Lung (tissue), 11 donors: ENCODE measurements at regions not wholly inside any gene's neighbourhood (a gene's known extent, or its start where the extent isn't known, plus 50 kb on each side); places are given as distances from the start of the nearest gene placed in this dataset.

Source experiments
- ATAC-seq: fragments of 200-7000 bp; cut with Tn5 transposase; one replicate; pipeline ENCODE4 v1.9.1; 2020; ENCODE audit warnings: moderate number of reproducible peaks; ENCODE audit not compliant: insufficient read depth, low FRiP score
- DNase-seq, 3 donors: peaks; one replicate each; pipeline ENCODE4 v3.0.0-alpha.2; 2013 to 2017
- H3K27ac ChIP-seq, 2 donors: one replicate each; pipeline ENCODE4 v1.5.1; 2013; ENCODE audit warnings: mild to moderate bottlenecking in 2 of 2, moderate library complexity in 2 of 2, control low read depth in 1 of 2, inconsistent platforms in 1 of 2, low read depth in 1 of 2, low read length in 1 of 2
- H3K27me3 ChIP-seq, 3 donors: one replicate each; pipeline ENCODE4 v1.5.1; 2013; ENCODE audit warnings: low read length in 2 of 3; ENCODE audit not compliant: control insufficient read depth in 3 of 3, insufficient read depth in 3 of 3
- H3K36me3 ChIP-seq, 4 donors: one replicate each; pipeline ENCODE4 v1.5.1; 2013; ENCODE audit warnings: low read length in 4 of 4, mild to moderate bottlenecking in 1 of 4, moderate library complexity in 1 of 4; ENCODE audit not compliant: control insufficient read depth in 4 of 4, insufficient read depth in 4 of 4
- H3K4me1 ChIP-seq, 5 donors: one replicate each; pipeline ENCODE4 v1.5.1; 2013; ENCODE audit warnings: low read length in 5 of 5, mild to moderate bottlenecking in 2 of 5, moderate library complexity in 1 of 5; ENCODE audit not compliant: control insufficient read depth in 5 of 5, insufficient read depth in 5 of 5
- H3K4me3 ChIP-seq: one replicate; pipeline ENCODE4 v1.5.1; 2013; ENCODE audit warnings: mild to moderate bottlenecking, control low read depth, moderate library complexity
- H3K9ac ChIP-seq, 2 donors: one replicate each; pipeline ENCODE4 v1.5.1; 2013; ENCODE audit warnings: low read length in 2 of 2, control low read depth in 1 of 2; ENCODE audit not compliant: insufficient read depth in 1 of 2
- H3K9me3 ChIP-seq, 4 donors: one replicate each; pipeline ENCODE4 v1.5.1; 2013; ENCODE audit warnings: low read length in 3 of 4, mild to moderate bottlenecking in 1 of 4, moderate library complexity in 1 of 4; ENCODE audit not compliant: control insufficient read depth in 4 of 4, insufficient read depth in 3 of 4
- WGBS, 2 donors: extraction: QIAGEN DNeasy Blood & Tissue Kit; methylation state at CpG; one replicate each; pipeline ENCODE4 v1.1.7; 2013; 5-methylcytosine and 5-hydroxymethylcytosine counted together
- TF ChIP-seq, protein P1 (sequence below): IDR thresholded peaks from 2 replicates; pipeline ENCODE4 v1.5.1; 2012; ENCODE audit warnings: mild to moderate bottlenecking; ENCODE audit errors: control extremely low read depth, extremely low read depth
- donor health status: control.
- donor health status: control.
- donor health status: Bipolar disorder and iron deficiency.
- donor health status: healthy.
- donor health status: DM: yes; HTN: yes; CAD: no.

- ATAC-seq = no peak
These were observed 868.9 kb upstream of the AUTS2 start for GRCh38 chr7:68729371-68729770.

GRCh38 chr7:68730194-68730593, 868.1 kb upstream of the AUTS2 start:
- peaks cover 0 to 5% (median 0%) of the 10 kb centered on the region in 5 donors for H3K4me1 ChIP-seq
- no peak for DNase-seq
- peaks cover 0 to 6% (median 0%) of the 10 kb centered on the region in 4 donors for H3K9me3 ChIP-seq
- no peaks in the 10 kb centered on the region for H3K36me3 ChIP-seq
- peaks cover 0 to 3% (median 0%) of the 10 kb centered on the region in 3 donors for H3K27me3 ChIP-seq
- no peak for ATAC-seq
- no peak overlapping the region for H3K9ac ChIP-seq
- H3K4me3 ChIP-seq = no peak overlapping the region
- 68 to 77% methylated on average over 2 of the region's 2 CpGs for WGBS, 2 donors
- TF ChIP-seq, protein P1, sequence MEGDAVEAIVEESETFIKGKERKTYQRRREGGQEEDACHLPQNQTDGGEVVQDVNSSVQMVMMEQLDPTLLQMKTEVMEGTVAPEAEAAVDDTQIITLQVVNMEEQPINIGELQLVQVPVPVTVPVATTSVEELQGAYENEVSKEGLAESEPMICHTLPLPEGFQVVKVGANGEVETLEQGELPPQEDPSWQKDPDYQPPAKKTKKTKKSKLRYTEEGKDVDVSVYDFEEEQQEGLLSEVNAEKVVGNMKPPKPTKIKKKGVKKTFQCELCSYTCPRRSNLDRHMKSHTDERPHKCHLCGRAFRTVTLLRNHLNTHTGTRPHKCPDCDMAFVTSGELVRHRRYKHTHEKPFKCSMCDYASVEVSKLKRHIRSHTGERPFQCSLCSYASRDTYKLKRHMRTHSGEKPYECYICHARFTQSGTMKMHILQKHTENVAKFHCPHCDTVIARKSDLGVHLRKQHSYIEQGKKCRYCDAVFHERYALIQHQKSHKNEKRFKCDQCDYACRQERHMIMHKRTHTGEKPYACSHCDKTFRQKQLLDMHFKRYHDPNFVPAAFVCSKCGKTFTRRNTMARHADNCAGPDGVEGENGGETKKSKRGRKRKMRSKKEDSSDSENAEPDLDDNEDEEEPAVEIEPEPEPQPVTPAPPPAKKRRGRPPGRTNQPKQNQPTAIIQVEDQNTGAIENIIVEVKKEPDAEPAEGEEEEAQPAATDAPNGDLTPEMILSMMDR = no peak
- no peak overlapping the region for H3K27ac ChIP-seq

More at GRCh38 chr7:68729371-68729770, 868.9 kb upstream of the AUTS2 start:
- Histone ChIP-seq H3K4me1 (peaks cover 0 to 5% (median 0%) of the 10 kb centered on the region in 5 donors), H3K4me3 (no peak overlapping the region), H3K9ac (no peak overlapping the region), H3K9me3 (peaks cover 0 to 6% (median 0%) of the 10 kb centered on the region in 4 donors), H3K27ac (no peak overlapping the region), H3K27me3 (peaks cover 0 to 3% (median 0%) of the 10 kb centered on the region in 3 donors), H3K36me3 (no peaks in the 10 kb centered on the region)
- 61 to 84% methylated on average over 7 of the region's 7 CpGs for WGBS, 2 donors
- TF ChIP-seq, protein P1 = no peak
- DNase-seq = no peak

- H3K4me1 ChIP-seq = peaks cover 0 to 5% (median 0%) of the 10 kb centered on the region in 5 donors
- peaks cover 0 to 3% (median 0%) of the 10 kb centered on the region in 3 donors for H3K27me3 ChIP-seq
- H3K9me3 ChIP-seq = peaks cover 0 to 6% (median 0%) of the 10 kb centered on the region in 4 donors
- DNase-seq (peak; percentile 37 to 63 (median 38)), ATAC-seq (no peak)
- H3K36me3 ChIP-seq = no peaks in the 10 kb centered on the region
- no peak overlapping the region for H3K4me3 ChIP-seq
- H3K9ac ChIP-seq = no peak overlapping the region
- TF ChIP-seq, protein P1 = no peak
- no peak overlapping the region for H3K27ac ChIP-seq
These were observed 867.3 kb upstream of the AUTS2 start for GRCh38 chr7:68730964-68731363.
